Medulla oblongata (tissue), 1 donor: ENCODE measurements at regions not wholly inside any gene's neighbourhood (a gene's known extent, or its start where the extent isn't known, plus 50 kb on each side); places are given as distances from the start of the nearest gene placed in this dataset.
A peak's percentile ranks its signal among the peaks of the same experiment; 100 is the strongest.
"Not testable (repeated sequence)": the region's sequence is repeated elsewhere in the genome, so short reads cannot be mapped to it uniquely, and the experiment has no call there.

ENCODE experiments used
- DNase-seq: peaks from one replicate; pipeline ENCODE4 v3.0.0-alpha.2; 2015; ENCODE audit errors: extremely low spot score

GRCh38 chr1:25022361-25023189 lies 92.5 kb upstream of the RUNX3 start:
- DNase-seq = peak; percentile 75

GRCh38 chr1:25021591-25022215 lies 91.6 kb upstream of the RUNX3 start:
- no peak for DNase-seq

GRCh38 chr1:25020851-25021590 lies 90.9 kb upstream of the RUNX3 start:
- no peak for DNase-seq

- DNase-seq = no peak
These were observed 90.2 kb upstream of the RUNX3 start for GRCh38 chr1:25020173-25020845.

- no peak for DNase-seq
These were observed 89.5 kb upstream of the RUNX3 start for GRCh38 chr1:25019337-25020172.

- no peak for DNase-seq
These were observed 88.9 kb upstream of the RUNX3 start for GRCh38 chr1:25018943-25019336.

GRCh38 chr1:25018110-25018735 lies 88.1 kb upstream of the RUNX3 start:
- no peak for DNase-seq

- DNase-seq = no peak
These were observed 87.5 kb upstream of the RUNX3 start for GRCh38 chr1:25017436-25018109.

GRCh38 chr1:25012966-25013962 lies 83.2 kb upstream of the RUNX3 start:
- no peak for DNase-seq

- DNase-seq = no peak
These were observed 82.0 kb upstream of the RUNX3 start for GRCh38 chr1:25011943-25012638.

- DNase-seq = no peak
These were observed 81.2 kb upstream of the RUNX3 start for GRCh38 chr1:25011275-25011674.

GRCh38 chr1:25009671-25010262 lies 79.7 kb upstream of the RUNX3 start:
- no peak for DNase-seq

GRCh38 chr1:25008192-25008485 lies 78.1 kb upstream of the RUNX3 start:
- DNase-seq = no peak

- DNase-seq = not testable (repeated sequence)
These were observed 77.5 kb upstream of the RUNX3 start for GRCh38 chr1:25007390-25008191.

GRCh38 chr1:25006770-25007169 lies 76.7 kb upstream of the RUNX3 start:
- peak; percentile 41 for DNase-seq

- no peak for DNase-seq
These were observed 74.3 kb upstream of the RUNX3 start for GRCh38 chr1:25004355-25004754.
